GM19328 (cell line): ENCODE measurements at regions not wholly inside any gene's neighbourhood (a gene's known extent, or its start where the extent isn't known, plus 50 kb on each side); places are given as distances from the start of the nearest gene placed in this dataset.

Experiments
- ATAC-seq: cut with Tn5 transposase; IDR thresholded peaks from one replicate; pipeline ENCODE4 v1.9.1; 2021; ENCODE audit warnings: mild to moderate bottlenecking, moderate library complexity; ENCODE audit not compliant: unreplicated experiment

GRCh38 chrX:96619588-96619987 lies 65.1 kb upstream of the DIAPH2 start:
- ATAC-seq, result no peak

GRCh38 chrX:96621811-96622210 lies 62.8 kb upstream of the DIAPH2 start:
- ATAC-seq, result no peak
